ENCODE measurements at regions not wholly inside any gene's neighbourhood (a gene's known extent, or its start where the extent isn't known, plus 50 kb on each side); places are given as distances from the start of the nearest gene placed in this dataset.

GRCh38 chr12:71270057-71270456 is 112.3 kb upstream of the TSPAN8 start (continued):
- TF ChIP-seq TCF3 (CRISPR knock-in tag; IDR thresholded peaks at IDR 0.05) (peak; percentile 89), ZNF239 (CRISPR knock-in tag; IDR thresholded peaks at IDR 0.05) (no peak), SRSF1 (IDR thresholded peaks at IDR 0.05; ENCODE audit: low read depth, low read length) (no peak), ZNF197 (CRISPR knock-in tag; IDR thresholded peaks at IDR 0.05; ENCODE audit: low read depth) (no peak), TRIM24 (IDR thresholded peaks at IDR 0.05) (peak; percentile 84 to 85), FOSL1 (tag; conservative IDR thresholded peaks at IDR 0.05) (no peak), HDAC1 (IDR thresholded peaks at IDR 0.05) (no peak), TCF7L2 (IDR thresholded peaks at IDR 0.05; ENCODE audit: low read depth, low read length) (no peak), ZBTB1 (CRISPR knock-in tag; IDR thresholded peaks at IDR 0.05; ENCODE audit: borderline replicate concordance, low read depth) (no peak), DNMT1 (IDR thresholded peaks at IDR 0.05) (no peak), ZNF134 (CRISPR knock-in tag; conservative IDR thresholded peaks at IDR 0.05) (no peak), DIDO1 (tag; IDR thresholded peaks at IDR 0.05; ENCODE audit: low read depth) (no peak), SRSF9 (IDR thresholded peaks at IDR 0.05; ENCODE audit: borderline replicate concordance, low read depth, low read length) (no peak), HINFP (tag; conservative IDR thresholded peaks at IDR 0.05; ENCODE audit: low read depth) (no peak), BCLAF1 (IDR thresholded peaks at IDR 0.05; ENCODE audit: borderline replicate concordance in 1 of 2, control insufficient read depth in 1 of 2, low read depth in 2 of 2, low read length in 1 of 2) (no peak), RAD51 (IDR thresholded peaks at IDR 0.05; ENCODE audit: borderline replicate concordance, low read depth) (no peak), KLF6 (CRISPR knock-in tag; IDR thresholded peaks at IDR 0.05; ENCODE audit: borderline replicate concordance) (no peak), PPARD (CRISPR knock-in tag; IDR thresholded peaks at IDR 0.05) (no peak), XRCC5 (IDR thresholded peaks at IDR 0.05; ENCODE audit: low read depth, low read length) (no peak), HNRNPL (IDR thresholded peaks at IDR 0.05; ENCODE audit: low read depth, low read length) (no peak), TCF7 (IDR thresholded peaks at IDR 0.05; ENCODE audit: borderline replicate concordance) (no peak), ZFP36 (IDR thresholded peaks at IDR 0.05; ENCODE audit: low read depth, low read length, partially characterized antibody) (no peak)
- TF ChIP-seq, protein P1, sequence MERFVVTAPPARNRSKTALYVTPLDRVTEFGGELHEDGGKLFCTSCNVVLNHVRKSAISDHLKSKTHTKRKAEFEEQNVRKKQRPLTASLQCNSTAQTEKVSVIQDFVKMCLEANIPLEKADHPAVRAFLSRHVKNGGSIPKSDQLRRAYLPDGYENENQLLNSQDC (CRISPR knock-in tag; IDR thresholded peaks at IDR 0.05): no peak
